ENCODE measurements at regions not wholly inside any gene's neighbourhood (a gene's known extent, or its start where the extent isn't known, plus 50 kb on each side); places are given as distances from the start of the nearest gene placed in this dataset.

GRCh38 chr5:56622141-56622540 lies 193.2 kb upstream of the MAP3K1 start:
- TF ChIP-seq CTCF (IDR thresholded peaks at IDR 0.05; ENCODE audit: borderline replicate concordance, insufficient read depth, low read depth, low read length) = no peak
- H3K4me3 ChIP-seq (ENCODE audit: low read depth, low read length) = no peak overlapping the region

DNA sequence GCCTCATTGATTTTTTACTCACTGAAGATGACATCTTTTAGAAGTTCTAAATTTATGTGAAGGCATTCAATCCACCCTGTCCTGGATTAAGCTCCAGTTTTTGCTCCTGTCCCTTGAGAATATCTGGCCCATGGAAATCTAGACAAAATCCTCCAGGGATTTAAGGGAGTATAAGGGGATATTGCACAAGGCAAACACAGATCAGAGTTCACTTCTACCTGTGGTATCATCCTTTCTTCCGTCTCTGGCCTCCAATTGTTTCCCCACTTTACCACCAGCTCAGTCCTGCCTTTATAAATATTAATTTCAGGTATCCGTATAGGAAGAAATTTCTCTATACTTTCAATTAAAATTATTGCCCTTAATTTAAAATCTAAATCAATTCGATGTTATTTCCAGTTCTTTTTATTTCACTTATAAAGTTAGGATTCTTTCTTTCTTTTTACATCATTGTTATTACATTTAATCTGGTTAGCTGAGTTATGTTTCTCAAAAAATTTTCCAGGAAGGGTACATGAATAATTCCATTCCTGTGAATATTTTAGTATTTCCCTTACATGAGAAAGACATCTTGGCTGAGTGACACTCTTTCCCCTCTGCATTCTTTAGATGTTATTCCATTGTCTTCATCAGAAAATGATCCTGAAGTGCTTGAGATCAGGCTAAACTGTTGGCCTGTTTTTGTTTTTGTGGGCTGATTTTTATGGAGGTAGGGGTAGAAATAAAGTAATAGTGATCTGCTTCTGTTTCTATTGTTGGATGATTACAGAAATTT lies 194.3 kb upstream of the MAP3K1 start:
- H3K4me3 ChIP-seq (ENCODE audit: low read depth, low read length) = no peak overlapping the region
- no peak for TF ChIP-seq CTCF (IDR thresholded peaks at IDR 0.05; ENCODE audit: borderline replicate concordance, insufficient read depth, low read depth, low read length)

DNA sequence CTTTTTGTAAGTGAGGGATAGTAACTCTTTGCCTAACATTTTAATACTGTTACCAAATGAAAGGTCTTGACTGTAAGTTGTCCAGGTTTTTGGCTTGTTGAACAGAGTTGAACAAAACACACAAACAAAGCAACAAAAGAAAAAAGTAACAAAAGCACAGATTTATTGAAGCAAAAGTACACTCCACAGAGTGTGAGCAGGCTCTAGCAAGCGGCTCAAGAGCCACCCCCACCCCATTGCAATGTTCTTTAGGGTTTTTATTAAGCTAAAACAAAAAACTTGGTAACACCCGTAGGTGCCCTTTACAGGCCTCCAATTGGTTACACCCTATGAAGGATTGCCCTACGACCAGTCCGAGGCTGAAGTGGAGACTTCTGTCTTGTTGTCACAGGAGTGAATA lies 197.4 kb upstream of the MAP3K1 start:
- no peak for TF ChIP-seq CTCF (IDR thresholded peaks at IDR 0.05; ENCODE audit: borderline replicate concordance, insufficient read depth, low read depth, low read length)
- H3K4me3 ChIP-seq (ENCODE audit: low read depth, low read length) = no peak overlapping the region

GRCh38 chr5:56616454-56617160 lies 198.7 kb upstream of the MAP3K1 start:
- no peak overlapping the region for H3K4me3 ChIP-seq (ENCODE audit: low read depth, low read length)
- TF ChIP-seq CTCF (IDR thresholded peaks at IDR 0.05; ENCODE audit: borderline replicate concordance, insufficient read depth, low read depth, low read length) = no peak

GRCh38 chr5:56615361-56616153 lies 199.8 kb upstream of the MAP3K1 start:
- TF ChIP-seq CTCF (IDR thresholded peaks at IDR 0.05; ENCODE audit: borderline replicate concordance, insufficient read depth, low read depth, low read length) = no peak
- H3K4me3 ChIP-seq (ENCODE audit: low read depth, low read length) = no peak overlapping the region

- no peak overlapping the region for H3K4me3 ChIP-seq (ENCODE audit: low read depth, low read length)
- no peak for TF ChIP-seq CTCF (IDR thresholded peaks at IDR 0.05; ENCODE audit: borderline replicate concordance, insufficient read depth, low read depth, low read length)
Measured at GRCh38 chr5:56612759-56613158, 202.6 kb upstream of the MAP3K1 start.

All from GM12875 (cell line).